GM18907 (cell line): ENCODE measurements at regions not wholly inside any gene's neighbourhood (a gene's known extent, or its start where the extent isn't known, plus 50 kb on each side); places are given as distances from the start of the nearest gene placed in this dataset.
"Not testable (repeated sequence)": the region's sequence is repeated elsewhere in the genome, so short reads cannot be mapped to it uniquely, and the experiment has no call there.

Source experiments
- ATAC-seq: cut with Tn5 transposase; IDR thresholded peaks from one replicate; pipeline ENCODE4 v1.9.1; 2021; ENCODE audit warnings: mild to moderate bottlenecking, moderate library complexity; ENCODE audit not compliant: unreplicated experiment

DNA sequence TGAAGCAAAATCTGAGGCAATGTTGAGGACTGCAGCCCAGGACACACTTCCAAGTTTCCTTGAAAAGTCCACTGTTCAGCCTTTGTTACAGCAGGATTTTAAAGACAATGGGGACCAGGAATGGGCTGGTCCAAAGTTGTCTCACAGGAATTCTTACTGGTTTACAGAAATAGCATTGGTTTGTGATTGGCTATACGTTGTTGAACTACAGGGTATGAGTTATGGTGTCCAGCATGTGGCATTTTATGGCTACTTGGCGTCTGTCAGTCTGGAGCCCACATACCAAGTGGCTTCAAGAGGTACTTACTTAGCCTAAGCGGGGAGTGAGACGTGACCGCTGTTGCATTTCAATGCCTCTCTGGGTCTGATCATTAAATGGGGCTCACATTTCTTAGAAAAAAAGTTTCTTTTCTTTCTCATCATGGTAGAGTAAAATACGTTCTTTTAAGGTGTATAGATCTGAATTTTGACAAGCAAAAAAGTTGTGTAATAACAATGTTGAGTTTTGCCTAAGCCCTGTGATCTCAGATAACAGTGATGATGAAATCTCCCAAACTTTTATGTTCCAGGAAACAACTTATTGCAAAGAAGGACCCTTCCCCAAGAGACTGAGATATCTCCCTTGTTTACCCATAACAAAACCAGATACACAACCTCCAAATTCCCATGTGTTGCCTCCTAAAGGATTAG is 100.0 kb upstream of the TRIM24 start:
- no peak for ATAC-seq

DNA sequence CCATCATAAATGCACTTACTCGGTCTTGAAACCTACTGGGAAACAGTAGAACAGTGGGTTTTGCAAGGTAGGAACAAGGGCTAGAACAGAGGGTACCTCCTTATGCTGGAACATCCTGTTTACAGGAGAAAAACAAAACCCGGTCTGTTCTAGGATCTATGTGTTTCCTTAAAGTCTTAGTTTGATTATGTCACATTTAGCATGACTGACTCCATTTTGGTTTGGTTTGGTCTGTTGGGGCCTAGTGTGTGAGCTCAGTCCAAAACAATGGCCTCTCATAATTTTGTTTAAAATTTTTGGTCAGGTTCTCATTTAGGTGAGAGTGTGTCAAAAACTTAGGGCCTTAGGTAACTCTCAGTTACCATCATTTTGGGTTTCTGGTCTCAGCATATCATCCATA is 96.3 kb upstream of the TRIM24 start:
- no peak for ATAC-seq

DNA sequence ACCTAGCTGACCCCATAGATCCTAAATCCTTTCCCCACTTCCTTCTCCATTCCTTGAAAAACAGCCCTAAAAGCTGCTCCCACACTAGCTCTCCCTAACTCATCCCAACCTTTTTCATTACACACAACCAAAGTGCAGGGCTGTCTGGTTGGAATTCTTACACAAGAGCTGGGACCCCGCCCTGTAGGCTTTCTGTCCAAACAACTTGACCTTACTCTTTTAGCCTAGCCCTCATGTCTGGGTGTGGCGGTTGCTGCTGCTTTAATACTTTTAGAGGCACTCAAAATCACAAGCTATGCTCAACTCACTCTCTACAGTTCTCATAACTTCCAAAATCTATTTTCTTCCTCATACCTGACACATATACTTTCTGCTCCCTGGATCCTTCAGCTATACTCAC is 93.9 kb upstream of the TRIM24 start:
- ATAC-seq: not testable (repeated sequence)

DNA sequence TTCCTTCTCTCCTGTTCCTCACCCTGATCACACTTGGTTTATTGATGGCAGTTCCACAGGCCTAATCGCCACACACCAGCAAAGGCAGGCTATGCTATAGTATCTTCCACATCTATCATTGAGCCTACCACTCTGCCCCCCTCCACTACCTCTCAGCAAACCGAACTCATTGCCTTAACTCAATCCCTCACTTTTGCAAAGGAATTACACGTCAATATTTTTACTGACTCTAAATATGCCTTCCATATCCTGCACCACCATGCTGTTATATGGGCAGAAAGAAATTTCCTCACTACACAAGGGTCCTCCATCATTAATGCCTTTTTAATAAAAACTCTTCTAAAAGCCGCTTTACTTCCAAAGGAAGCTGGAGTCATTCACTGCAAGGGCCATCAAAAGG is 93.4 kb upstream of the TRIM24 start:
- ATAC-seq: not testable (repeated sequence)

DNA sequence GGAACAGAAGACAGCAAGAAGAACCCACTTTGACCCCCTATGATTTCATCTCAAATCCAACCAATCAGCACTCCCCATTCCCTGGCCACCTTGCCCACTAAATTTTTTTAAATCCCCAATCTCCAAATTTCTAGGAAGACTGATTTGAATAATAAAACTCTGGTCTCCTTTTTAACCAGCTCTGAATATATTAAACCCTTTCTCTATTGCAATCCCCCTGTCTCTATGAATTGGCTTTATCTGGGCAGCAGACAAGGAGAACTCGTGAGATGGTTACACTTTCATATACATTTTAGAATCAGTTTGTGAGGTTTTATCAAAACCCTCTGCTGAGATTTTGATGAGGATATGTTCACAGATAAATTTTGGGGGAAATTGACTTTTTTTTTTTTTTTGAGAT is 90.3 kb upstream of the TRIM24 start:
- ATAC-seq: no peak

DNA sequence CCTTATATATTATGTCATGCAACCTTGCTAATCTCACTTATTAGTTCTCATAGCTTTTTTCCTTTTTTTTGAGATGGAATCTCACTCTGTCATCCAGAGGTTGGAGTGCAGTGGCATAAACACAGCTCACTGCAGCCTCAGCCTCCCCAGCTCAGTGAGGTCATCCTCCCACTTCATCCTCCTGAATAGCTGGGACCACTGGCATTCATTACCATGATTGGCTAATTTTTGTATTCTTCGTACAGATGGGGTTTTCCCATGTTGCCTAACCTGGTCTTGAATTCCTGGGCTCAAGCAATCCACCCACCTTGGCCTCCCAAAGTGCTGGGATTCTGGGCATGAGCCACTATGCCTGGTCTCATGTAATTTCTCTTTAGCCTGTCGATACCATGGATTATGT is 89.1 kb upstream of the TRIM24 start:
- no peak for ATAC-seq

DNA sequence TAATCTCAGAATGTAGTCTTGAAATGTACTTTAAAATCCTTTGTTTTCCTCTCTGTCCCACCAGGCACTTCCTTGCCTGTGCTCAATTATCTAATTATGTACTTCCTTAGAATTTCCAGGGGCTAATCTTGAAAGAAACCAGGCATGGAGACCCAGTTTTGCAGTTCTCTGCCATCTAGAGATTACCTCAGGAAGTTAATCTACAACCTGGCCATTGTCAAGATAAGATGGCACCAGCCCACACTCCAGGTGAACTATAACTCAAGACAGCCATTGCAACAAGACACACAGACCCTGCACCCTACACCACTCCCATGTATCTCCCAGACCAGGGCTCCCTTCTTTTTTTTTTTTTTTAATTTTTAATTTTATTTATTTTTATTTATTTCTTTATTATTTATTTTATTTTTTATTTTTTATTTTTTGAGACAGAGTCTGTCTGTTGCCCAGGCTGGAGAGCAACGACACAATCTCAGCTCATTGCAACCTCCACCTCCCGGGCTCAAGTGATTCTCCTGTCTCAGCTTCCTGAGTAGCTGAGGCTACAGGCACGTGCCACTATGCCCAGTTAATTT is 85.9 kb upstream of the TRIM24 start:
- no peak for ATAC-seq

DNA sequence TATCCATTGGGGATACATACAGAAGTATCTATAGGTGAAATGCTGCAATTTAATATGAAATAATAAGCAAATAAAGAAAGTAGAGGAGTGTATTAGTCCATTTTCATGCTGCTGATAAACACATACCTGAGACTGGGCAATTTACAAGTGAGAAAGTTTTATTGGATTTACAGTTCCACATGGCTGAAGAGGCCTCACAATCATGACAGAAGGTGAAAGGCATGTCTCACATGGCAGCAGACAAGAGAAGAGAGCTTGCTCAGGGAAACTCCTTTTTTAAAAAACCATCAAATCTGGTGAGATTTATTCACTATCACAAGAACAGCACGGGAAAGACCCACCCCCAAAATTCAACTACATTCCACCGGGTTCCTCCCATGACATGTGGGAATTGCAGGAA is 82.8 kb upstream of the TRIM24 start:
- no peak for ATAC-seq

DNA sequence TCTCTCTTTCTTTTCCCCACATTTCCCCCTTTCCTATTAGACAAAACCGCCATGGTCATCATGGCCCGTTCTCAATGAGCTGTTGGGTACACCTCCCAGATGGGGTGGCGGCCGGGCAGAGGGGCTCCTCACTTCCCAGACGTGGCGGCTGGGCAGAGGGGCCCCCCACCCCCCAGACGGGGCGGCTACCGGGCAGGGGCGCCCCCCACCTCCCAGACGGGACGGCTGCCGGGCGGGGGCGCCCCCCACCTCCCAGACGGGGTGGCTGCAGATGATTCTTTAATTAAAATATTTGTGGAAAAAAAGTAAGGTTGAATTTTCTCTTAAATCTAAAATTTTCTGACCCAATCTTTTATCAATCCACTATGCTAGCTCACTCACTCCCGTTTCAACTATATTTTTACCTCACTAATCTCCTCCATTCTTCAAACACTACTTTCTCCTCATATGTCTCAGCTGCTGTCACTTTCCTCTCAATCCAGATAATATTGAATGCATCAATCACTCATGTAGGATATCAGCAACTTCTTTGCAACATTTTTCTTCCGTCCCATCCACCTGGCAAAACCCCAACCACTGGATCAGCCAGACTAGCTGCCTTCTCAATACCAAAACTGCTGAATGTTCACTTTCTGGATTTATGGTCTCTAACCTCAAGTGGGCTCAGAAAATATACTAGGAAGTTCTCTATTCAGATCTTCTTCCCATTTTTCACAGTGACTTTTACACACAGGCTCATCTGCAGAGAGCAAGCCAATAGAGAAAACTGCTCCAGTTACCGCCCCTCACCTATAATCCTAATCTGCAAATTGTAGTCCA is 81.1 kb upstream of the TRIM24 start:
- no peak for ATAC-seq

DNA sequence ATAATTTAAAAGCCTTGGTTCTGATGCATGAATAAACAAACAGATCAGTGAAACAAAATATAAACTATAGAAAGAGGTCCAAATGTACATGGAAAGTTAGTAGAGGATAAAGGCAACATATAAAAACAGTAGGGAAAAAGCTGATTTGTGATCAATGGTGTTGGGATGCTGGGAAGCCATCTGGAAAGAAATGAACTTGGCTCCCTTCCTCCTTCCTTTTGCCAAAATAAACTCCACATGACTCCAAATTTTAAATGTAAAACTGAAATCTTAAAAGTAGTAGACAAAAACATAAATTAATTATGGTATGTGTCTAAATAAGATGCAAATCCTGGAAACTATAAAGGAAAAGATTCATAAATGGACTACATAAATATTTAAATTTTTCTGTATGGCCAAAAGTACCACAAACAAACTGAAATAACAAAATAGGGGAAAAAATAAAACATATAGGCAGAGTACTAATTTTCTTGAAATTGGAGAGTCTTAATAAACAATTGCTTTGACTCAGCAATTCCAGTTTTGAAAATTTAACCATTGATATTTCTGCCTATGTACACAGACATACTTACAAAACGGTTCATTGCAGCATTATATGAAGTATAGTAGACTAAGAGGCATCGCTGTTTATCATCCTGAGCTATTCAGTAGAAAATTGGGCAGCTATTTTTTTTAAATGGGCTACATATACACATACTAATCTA is 77.0 kb upstream of the TRIM24 start:
- no peak for ATAC-seq

DNA sequence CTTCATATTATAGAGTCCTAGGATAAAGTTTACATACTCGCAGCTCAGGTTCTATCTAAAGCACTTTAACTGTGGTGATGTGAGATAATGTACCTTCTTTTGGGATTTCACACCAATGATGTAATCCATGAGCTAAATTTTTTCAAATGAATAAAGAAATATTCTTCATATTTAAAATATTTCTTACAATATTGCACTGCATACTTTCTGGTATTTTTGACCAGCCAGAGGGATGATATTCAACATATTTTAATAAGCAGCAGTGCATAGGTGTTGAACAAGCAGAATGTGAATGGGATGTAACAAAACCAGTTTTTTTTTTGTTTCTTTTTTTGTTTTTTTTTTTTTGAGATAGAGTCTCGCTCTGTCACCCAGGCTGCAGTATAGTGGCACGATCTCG is 73.2 kb upstream of the TRIM24 start:
- no peak for ATAC-seq

DNA sequence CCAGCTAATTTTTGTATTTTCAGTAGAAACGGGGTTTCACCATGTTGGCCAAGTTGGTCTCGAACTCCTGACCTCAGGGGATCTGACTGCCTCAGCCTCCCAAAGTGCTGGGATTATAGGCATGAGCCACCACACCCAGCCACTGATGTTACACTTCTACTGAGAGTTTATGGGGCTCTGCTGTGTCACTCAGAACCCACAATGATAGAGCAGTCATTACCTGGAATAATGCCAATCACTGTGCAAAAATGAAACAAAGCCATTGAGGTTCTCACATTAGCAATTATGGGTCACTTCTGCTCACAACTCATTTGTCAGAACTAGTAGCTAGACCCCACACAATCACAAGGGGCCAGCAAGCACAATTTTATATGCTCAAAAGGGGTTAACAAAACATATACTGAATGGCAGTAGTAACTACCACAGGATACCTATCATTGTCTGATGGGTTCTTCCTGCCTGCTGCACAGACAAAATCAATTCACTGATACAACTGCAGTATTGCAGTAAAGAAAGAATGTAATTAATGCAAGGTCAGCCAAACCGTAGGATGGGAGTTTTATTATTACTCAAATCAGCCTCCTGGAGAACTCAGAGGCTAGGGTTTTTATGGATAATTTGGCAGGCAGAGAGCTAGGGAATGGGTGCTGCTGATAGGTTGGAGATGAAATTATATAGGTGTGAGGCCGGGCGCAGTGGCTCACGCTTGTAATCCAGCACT is 72.1 kb upstream of the TRIM24 start:
- ATAC-seq: no peak

DNA sequence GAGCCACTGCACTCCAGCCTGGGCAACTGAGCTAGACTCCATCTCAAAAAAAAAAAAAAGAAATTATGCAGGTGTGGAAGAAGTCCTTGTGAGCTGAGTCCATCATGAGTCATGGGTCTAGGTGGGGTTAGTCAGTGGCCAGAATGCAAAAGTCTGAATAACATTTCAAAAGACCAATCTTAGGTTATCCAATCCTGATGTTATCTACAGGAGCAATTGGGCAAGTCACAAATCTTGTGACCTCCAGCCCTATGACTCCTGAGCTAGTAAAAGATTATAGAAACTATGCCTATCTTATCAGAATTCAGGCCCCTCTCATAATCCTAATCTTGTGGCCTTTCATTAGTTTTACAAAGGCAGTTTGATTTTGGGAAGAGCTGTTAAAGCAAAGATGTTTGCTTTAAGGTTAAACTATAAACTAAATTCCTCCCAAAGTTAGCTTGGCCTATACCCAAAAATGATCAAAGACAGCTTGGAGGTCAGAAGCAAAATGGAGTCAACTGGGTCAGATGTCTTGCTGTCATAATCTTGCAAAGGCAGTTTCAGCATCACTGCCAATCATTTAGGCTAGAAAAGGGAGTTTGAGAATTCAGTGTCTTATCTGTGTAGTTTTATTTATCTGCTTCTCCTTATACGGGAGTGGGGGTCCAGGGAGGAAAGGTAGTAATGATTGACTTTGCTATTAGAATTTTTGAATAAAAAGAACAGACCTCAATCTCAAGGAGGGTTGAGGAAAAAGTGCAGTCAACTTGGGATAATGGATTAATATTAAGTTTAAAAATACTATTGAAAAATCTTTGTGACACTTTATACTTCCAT is 71.2 kb upstream of the TRIM24 start:
- ATAC-seq: no peak

DNA sequence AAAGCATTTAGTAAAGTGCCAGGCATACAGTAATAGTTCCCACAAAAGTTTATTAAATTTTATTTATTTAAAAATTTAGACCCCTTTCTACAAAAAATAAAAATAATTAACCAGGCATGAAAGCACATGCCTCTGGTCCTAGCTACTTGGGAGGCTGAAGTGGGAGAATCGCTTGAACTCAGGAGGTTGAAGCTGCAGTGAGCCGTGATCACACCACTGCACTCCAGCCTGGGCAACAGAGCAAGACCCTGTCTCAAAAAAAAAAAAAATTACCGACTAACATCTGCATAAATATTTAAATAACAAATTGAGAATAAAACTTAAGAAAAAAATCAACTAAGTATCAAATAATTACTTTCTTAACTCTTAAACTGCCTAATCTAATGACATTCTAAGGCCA is 64.3 kb upstream of the TRIM24 start:
- ATAC-seq: no peak

DNA sequence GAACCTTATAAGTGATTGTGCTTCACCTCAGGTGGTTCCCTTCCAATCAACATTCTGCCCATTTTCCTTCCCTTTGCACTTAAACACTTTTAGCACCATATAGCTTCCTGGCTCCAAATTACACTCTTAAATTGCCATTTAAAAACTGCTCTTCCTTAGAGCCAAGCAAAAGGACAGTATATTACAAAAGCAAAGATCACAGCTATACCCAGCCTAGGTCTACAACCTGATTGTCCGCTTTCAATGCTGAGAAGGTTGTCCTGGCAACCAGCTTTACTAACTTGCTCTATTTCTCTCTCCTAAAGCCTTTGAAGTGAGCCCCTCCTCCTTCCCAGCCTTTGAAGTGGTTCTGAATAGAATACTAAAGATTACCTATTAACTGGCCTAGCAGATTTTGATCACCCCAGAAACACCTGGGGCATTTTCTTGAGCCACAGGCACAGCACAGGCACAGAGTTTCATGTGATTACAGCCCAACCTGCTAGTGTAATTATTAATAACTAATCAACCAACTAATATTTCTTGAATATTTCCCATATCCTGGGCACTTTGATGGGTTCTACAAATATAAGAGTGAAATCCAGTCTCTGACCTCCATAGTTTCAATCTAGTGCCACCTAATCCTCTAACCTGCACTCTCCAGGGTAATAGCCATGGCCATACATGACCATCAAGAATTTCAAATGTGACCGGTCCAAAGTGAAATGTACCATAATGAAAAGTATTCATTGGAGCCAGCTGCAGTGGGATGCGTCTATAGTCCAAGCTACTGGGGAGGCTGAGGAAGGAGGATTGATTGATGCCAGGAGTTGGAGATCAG is 63.6 kb upstream of the TRIM24 start:
- peak; percentile 99 for ATAC-seq

DNA sequence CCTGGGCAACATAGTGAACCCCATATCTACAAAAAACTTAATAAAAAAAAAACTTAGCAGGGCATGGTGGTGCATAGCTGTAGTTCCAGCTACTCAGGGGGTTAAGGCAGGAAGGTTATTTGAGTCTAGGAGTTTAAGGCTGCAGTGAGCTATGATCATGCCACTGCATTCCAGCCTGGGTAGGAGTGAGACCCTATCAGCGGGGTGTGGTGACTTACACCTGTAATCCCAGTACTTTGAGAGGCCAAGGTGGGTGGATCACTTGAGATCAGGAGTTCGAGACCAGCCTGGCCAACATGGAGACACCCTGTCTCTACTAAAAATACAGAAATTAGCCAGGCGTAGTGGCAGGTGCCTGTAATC is 63.0 kb upstream of the TRIM24 start:
- ATAC-seq: not testable (repeated sequence)

DNA sequence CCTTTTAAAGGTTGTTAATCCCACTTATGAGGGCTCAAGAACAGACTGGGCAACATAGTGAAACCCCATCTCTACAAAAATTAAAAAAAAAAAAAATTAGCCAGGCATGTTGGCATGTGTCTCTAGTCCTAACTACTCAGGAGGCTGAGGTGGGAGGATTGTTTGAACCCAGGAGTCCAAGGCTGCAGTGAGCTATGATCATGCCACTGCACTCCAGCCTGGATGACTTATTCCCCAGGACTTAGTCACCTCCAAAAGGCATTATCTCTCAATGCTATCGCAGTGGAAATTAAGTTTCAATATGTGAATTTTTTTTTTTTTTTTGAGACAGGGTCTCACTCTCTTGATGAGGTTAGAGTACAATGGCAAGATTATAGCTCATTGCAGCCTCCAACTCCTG is 61.2 kb upstream of the TRIM24 start:
- no peak for ATAC-seq

DNA sequence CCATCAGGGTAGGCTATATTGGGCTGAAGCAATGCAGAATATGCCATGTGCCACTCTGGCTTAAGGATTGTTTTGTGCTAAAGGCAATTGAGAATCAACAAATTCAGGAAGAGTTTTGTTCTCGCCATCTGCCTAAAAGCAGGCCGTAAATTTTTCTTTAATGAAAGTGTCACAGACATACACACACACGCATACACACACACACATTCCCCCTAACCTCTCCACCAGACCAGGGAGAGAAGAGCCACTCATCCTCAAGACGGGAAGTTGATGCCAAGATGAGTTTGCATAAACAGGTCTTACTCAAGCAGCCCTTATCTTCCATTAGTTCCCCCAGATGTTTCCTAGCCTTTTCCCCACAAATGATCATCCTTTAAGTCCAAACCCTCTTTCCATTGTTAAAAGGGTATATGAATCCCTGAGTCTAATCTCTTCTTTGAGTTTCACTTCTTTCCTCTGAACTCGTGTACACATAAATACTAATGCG is 59.6 kb upstream of the TRIM24 start:
- no peak for ATAC-seq

DNA sequence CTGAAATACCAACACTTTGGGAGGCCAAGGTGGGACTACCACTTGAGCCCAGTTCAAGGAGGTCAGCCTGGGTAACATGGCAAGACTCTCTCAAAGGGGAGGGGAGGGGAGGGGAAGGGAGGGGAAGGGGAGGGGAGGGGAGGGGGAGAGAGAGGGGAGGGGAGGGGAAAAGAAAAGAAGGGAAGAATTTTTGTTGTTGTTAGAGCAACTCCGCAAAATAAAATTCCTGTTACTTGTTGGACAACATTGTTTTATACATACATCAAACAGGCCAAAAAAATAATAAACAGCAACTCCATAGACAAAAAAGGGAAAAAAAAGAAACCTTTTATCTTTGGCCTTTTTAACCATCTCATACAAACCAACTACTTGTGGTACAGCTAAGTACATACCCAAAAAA is 57.3 kb upstream of the TRIM24 start:
- ATAC-seq: no peak
